ENCODE measurements at regions not wholly inside any gene's neighbourhood (a gene's known extent, or its start where the extent isn't known, plus 50 kb on each side); places are given as distances from the start of the nearest gene placed in this dataset.
A peak's percentile ranks its signal among the peaks of the same experiment; 100 is the strongest.

DNA sequence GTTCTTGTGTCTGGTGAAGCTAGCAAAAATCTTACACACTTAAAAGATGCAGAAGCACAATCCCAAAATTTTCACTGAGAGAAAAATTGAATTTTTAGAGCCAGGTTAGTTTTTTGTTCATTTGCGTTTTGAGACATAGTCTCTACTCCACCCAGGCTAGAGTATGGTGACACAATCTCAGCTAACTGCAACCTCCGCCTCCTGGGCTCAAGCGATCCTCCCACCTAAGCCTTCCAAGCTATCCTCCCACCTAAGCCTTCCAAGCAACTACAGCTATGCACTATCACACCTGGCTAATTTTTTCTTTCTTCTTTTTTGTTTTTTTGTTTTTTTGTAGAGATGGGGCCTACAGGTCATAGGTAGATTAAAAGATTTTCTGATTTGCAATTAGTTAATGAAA lies 113.1 kb upstream of the RAB6C start:
- Histone ChIP-seq H3K27me3 (no peaks in the 10 kb centered on the region), H3K4me1 (no peaks in the 10 kb centered on the region), H3K27ac (no peak overlapping the region), H3K4me3 (no peak overlapping the region), H3K36me3 (replicated peaks in 1 of 2; ENCODE audit: insufficient read depth in 1 of 2, low read depth in 2 of 2) (no peaks in the 10 kb centered on the region), H3K9me3 (no peaks in the 10 kb centered on the region)
- no peak for DNase-seq
- no peak for ATAC-seq
- 94 to 96% methylated on average over 3 of the region's 3 CpGs for WGBS, 2 donors
- TF ChIP-seq, protein P1, sequence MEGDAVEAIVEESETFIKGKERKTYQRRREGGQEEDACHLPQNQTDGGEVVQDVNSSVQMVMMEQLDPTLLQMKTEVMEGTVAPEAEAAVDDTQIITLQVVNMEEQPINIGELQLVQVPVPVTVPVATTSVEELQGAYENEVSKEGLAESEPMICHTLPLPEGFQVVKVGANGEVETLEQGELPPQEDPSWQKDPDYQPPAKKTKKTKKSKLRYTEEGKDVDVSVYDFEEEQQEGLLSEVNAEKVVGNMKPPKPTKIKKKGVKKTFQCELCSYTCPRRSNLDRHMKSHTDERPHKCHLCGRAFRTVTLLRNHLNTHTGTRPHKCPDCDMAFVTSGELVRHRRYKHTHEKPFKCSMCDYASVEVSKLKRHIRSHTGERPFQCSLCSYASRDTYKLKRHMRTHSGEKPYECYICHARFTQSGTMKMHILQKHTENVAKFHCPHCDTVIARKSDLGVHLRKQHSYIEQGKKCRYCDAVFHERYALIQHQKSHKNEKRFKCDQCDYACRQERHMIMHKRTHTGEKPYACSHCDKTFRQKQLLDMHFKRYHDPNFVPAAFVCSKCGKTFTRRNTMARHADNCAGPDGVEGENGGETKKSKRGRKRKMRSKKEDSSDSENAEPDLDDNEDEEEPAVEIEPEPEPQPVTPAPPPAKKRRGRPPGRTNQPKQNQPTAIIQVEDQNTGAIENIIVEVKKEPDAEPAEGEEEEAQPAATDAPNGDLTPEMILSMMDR (IDR thresholded peaks at IDR 0.05), result no peak
- intact Hi-C loops (cut with DNase I), result no loop called here

DNA sequence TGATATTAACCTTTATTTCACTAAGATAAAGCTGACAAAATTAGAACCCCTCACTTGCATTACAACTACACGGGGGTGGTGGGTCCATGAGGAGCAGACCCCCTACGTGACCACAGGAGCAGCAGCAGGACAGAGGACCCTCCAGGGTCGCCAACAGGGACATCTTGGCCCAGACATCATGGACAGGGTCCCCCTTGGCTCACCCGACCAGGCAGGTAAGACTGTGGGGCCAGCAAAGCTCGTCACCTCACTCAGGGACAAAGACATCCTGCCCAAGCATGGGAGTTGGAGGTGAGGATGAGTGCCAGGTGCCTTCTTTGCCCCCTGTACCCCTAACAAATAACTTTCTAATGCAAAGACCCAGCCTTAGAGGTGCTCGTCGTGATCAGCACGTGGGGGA lies 111.3 kb upstream of the RAB6C start:
- no peaks in the 10 kb centered on the region for H3K9me3 ChIP-seq
- ATAC-seq, result no peak
- no peak overlapping the region for H3K27ac ChIP-seq
- no peak for DNase-seq
- intact Hi-C loops (cut with DNase I), result no loop called here
- no peaks in the 10 kb centered on the region for H3K4me1 ChIP-seq
- H3K36me3 ChIP-seq (replicated peaks in 1 of 2; ENCODE audit: insufficient read depth in 1 of 2, low read depth in 2 of 2), result no peaks in the 10 kb centered on the region
- no peaks in the 10 kb centered on the region for H3K27me3 ChIP-seq
- TF ChIP-seq POLR2A (IDR thresholded peaks at IDR 0.05), result no peak
- TF ChIP-seq, protein P1 (IDR thresholded peaks at IDR 0.05), result no peak
- no peak overlapping the region for H3K4me3 ChIP-seq
- 88 to 89% methylated on average over 5 to 7 of the region's 8 CpGs for WGBS, 2 donors

DNA sequence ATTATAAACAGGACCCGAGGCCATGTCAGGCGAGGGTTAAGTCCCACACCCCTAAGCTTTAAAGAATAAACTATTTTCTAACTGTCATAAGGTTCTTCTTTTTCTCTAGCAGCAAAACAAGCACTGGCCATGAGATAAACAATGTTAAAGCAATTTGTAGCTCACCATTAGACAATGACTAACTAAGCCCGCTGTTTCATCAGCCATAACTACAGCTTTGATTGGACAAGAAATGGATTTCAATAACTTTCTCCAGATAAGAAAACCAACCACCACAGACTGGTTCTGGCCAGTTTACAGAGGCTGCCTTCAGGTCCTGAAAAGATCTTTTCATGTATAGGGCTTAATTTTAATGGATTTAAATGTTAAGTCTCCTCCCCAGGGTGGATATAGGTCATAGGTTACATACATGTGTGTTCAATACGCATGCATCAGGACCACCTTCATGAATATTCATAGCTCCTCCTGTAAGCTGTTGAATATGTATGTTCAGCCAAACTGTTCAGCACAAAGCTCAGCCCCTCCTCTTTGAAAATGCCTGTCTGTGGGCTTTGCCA lies 108.7 kb upstream of the RAB6C start:
- no peaks in the 10 kb centered on the region for H3K9me3 ChIP-seq
- 58 to 76% methylated on average over 4 of the region's 4 CpGs for WGBS, 2 donors
- no peak for TF ChIP-seq POLR2A (IDR thresholded peaks at IDR 0.05)
- TF ChIP-seq, protein P1 (IDR thresholded peaks at IDR 0.05), result no peak
- ATAC-seq (no peak), DNase-seq (no peak)
- intact Hi-C loops (cut with DNase I), result no loop called here
- no peaks in the 10 kb centered on the region for H3K4me1 ChIP-seq
- H3K27me3 ChIP-seq, result no peaks in the 10 kb centered on the region
- no peak overlapping the region for H3K27ac ChIP-seq
- H3K4me3 ChIP-seq, result no peak overlapping the region
- H3K36me3 ChIP-seq (replicated peaks in 1 of 2; ENCODE audit: insufficient read depth in 1 of 2, low read depth in 2 of 2), result no peaks in the 10 kb centered on the region

DNA sequence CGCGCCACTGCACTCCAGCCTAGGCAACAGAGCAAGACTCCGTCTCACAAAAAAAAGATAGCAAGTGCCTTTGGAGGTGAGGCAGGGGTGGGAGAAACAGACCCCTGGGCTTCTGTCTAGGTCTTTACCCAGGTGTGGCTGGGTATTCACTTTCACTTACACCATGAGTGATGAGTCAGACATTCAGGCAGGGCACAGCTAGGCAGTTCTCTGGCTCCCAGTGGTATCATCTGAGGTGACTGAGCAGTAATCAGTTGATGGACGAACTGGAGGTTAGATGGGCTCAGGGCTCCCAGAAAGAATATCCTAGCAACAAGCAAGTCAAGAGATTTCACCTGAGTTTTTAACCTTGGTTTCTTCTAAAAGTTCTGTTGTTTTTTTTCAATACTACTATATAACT lies 107.0 kb upstream of the RAB6C start:
- no peaks in the 10 kb centered on the region for H3K9me3 ChIP-seq

DNA sequence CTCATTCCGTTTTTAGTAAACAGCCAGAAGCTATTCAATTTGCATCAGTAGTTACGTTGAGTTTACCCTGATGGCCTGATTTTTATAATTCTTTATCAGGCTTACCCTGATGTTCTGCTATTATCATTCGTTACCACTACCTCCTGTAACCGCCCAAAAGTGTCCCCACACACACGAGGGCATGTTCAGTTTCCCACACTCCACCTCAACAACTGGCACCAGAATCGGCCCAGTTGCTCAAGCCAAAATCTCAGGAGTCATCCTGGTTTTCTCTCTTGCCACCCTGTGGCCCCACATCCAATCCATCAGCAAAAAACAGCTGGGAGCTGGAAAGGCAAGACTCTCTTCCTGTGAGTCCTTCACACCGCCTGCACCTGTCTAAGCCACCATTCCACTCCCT lies 102.9 kb upstream of the RAB6C start:
- TF ChIP-seq, protein P1 (IDR thresholded peaks at IDR 0.05), result no peak
- TF ChIP-seq POLR2A (IDR thresholded peaks at IDR 0.05), result no peak
- intact Hi-C loops (cut with DNase I), result no loop called here
- Histone ChIP-seq H3K4me3 (no peak overlapping the region), H3K27me3 (no peaks in the 10 kb centered on the region), H3K4me1 (peaks cover 7% of the 10 kb centered on the region), H3K27ac (peak overlapping the region in 2 of 4 donors; percentile 71 to 79), H3K36me3 (replicated peaks in 1 of 2; ENCODE audit: insufficient read depth in 1 of 2, low read depth in 2 of 2) (no peaks in the 10 kb centered on the region), H3K9me3 (no peaks in the 10 kb centered on the region)
- no peak for DNase-seq
- no peak for ATAC-seq
- 36 to 48% methylated on average over 7 of the region's 7 CpGs for WGBS, 2 donors

More for the DNA sequence above, 107.0 kb upstream of the RAB6C start:
- Histone ChIP-seq H3K36me3 (replicated peaks in 1 of 2; ENCODE audit: insufficient read depth in 1 of 2, low read depth in 2 of 2) (no peaks in the 10 kb centered on the region), H3K27me3 (no peaks in the 10 kb centered on the region), H3K4me1 (peaks cover 7% of the 10 kb centered on the region), H3K4me3 (no peak overlapping the region), H3K27ac (no peak overlapping the region)
- intact Hi-C loops (cut with DNase I), result no loop called here
- whole genome bisulfite sequencing, 2 donors, result 85 to 93% methylated on average over 4 of the region's 4 CpGs
- ATAC-seq (no peak), DNase-seq (no peak)
- TF ChIP-seq, protein P1 (IDR thresholded peaks at IDR 0.05), result no peak
- TF ChIP-seq POLR2A (IDR thresholded peaks at IDR 0.05), result no peak
